ENCODE measurements at regions not wholly inside any gene's neighbourhood (a gene's known extent, or its start where the extent isn't known, plus 50 kb on each side); places are given as distances from the start of the nearest gene placed in this dataset.

DNA sequence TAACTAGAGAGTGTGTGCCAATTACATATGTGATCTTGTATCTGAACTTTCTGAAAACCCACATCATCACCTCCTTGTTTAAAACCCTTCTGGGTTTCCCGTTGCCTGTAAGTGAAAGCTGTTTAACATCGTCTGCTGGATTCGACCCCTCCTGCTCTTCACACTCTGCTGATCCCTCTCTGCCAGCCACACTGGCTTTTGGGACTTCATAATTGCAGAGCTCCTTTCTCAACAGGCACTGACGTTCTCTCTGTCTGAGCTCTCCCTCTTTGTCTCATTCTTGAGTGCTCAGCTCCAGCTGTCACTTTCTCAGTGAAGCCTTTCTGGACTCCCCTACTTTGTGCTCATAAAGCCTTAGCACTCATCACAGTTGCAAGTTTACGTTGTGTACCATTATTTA is 153.9 kb downstream of the CEP135 start:
- no peak for TF ChIP-seq EZH2 (IDR thresholded peaks at IDR 0.05; ENCODE audit: borderline replicate concordance, low read depth, low read length, poor library complexity, severe bottlenecking)
- TF ChIP-seq, protein P1, sequence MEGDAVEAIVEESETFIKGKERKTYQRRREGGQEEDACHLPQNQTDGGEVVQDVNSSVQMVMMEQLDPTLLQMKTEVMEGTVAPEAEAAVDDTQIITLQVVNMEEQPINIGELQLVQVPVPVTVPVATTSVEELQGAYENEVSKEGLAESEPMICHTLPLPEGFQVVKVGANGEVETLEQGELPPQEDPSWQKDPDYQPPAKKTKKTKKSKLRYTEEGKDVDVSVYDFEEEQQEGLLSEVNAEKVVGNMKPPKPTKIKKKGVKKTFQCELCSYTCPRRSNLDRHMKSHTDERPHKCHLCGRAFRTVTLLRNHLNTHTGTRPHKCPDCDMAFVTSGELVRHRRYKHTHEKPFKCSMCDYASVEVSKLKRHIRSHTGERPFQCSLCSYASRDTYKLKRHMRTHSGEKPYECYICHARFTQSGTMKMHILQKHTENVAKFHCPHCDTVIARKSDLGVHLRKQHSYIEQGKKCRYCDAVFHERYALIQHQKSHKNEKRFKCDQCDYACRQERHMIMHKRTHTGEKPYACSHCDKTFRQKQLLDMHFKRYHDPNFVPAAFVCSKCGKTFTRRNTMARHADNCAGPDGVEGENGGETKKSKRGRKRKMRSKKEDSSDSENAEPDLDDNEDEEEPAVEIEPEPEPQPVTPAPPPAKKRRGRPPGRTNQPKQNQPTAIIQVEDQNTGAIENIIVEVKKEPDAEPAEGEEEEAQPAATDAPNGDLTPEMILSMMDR (conservative IDR thresholded peaks at IDR 0.05; ENCODE audit: low read depth, low read length), result no peak
